Neural crest cell (in vitro differentiated cells): ENCODE measurements at regions not wholly inside any gene's neighbourhood (a gene's known extent, or its start where the extent isn't known, plus 50 kb on each side); places are given as distances from the start of the nearest gene placed in this dataset.

Experiments used
- DNase-seq: peaks from one replicate; pipeline ENCODE4 v3.0.0; 2021; ENCODE audit warnings: low read depth, mixed read lengths, low spot score
- H3K27ac Mint-ChIP-seq: one replicate; pipeline ENCODE4 v1.8.0; 2021; ENCODE audit warnings: mild to moderate bottlenecking, mixed read lengths; ENCODE audit not compliant: unreplicated experiment
- H3K27me3 Mint-ChIP-seq: 2 replicates; pipeline ENCODE4 v1.8.0; 2021; ENCODE audit warnings: low read depth, mild to moderate bottlenecking, mixed read lengths
- H3K36me3 Mint-ChIP-seq: 2 replicates; pipeline ENCODE4 v1.8.0; 2021; ENCODE audit warnings: low read depth, mild to moderate bottlenecking, mixed read lengths
- H3K4me1 Mint-ChIP-seq: 2 replicates; pipeline ENCODE4 v1.8.0; 2021; ENCODE audit warnings: mixed read lengths
- H3K4me3 Mint-ChIP-seq: one replicate; pipeline ENCODE4 v1.8.0; 2021; ENCODE audit warnings: mild to moderate bottlenecking, mixed read lengths
- H3K9me3 Mint-ChIP-seq: 2 replicates; pipeline ENCODE4 v1.8.0; 2021; ENCODE audit warnings: mixed read lengths
- TF ChIP-seq, protein P1 (sequence below): fragments of 200-600 bp; sonication (generic); conservative IDR thresholded peaks from 2 replicates; pipeline ENCODE4 v1.5.0; 2021; ENCODE audit warnings: antibody characterized with exemption, mild to moderate bottlenecking

DNA sequence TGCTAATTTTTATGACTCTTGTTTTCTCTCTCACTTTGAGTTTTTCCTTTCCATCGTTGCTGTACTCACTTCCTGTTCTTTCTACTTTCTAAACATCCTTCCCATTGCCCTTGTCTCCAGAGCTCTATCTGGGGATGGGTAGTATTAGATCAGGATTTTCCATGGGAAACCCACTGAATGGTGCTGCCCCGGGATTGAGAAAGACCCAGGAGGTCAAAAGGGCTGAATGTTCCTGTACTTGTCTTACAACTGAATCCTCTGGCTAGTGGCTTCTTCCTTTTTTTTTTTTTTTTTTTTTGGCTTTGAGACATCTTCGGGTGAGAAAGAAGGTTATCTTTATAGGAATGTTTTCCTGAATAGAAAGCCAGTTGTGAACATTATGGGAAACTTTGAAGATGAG is 364.8 kb upstream of the SLC14A2 start:
- Mint-ChIP-seq H3K4me1 (peaks cover 20% of the 10 kb centered on the region), H3K9me3 (no peaks in the 10 kb centered on the region), H3K27ac (no peak overlapping the region), H3K4me3 (no peak overlapping the region), H3K36me3 (no peaks in the 10 kb centered on the region), H3K27me3 (no peaks in the 10 kb centered on the region)
- TF ChIP-seq, protein P1, sequence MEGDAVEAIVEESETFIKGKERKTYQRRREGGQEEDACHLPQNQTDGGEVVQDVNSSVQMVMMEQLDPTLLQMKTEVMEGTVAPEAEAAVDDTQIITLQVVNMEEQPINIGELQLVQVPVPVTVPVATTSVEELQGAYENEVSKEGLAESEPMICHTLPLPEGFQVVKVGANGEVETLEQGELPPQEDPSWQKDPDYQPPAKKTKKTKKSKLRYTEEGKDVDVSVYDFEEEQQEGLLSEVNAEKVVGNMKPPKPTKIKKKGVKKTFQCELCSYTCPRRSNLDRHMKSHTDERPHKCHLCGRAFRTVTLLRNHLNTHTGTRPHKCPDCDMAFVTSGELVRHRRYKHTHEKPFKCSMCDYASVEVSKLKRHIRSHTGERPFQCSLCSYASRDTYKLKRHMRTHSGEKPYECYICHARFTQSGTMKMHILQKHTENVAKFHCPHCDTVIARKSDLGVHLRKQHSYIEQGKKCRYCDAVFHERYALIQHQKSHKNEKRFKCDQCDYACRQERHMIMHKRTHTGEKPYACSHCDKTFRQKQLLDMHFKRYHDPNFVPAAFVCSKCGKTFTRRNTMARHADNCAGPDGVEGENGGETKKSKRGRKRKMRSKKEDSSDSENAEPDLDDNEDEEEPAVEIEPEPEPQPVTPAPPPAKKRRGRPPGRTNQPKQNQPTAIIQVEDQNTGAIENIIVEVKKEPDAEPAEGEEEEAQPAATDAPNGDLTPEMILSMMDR: no peak
- DNase-seq: no peak

DNA sequence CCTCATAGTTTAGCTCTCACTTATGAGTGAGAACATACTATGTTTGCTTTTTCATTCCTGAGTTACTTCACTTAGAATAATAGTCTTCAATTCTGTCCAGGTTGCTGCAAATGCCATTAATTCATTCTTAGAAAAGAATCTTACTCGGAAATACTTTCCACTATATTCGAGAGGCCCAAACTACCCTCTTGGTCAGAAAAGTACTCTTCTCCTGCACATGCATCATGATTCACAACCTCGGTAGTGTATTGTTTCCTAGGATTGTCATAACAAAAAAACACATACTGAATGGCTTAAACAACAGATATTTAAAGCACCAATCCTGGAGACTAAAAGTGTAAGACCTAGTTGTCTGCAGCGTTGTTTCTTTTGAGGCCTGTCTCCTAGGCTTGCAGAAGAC is 364.0 kb upstream of the SLC14A2 start:
- H3K27me3 Mint-ChIP-seq: no peaks in the 10 kb centered on the region
- H3K4me3 Mint-ChIP-seq: no peak overlapping the region
- TF ChIP-seq, protein P1: no peak
- H3K9me3 Mint-ChIP-seq: no peaks in the 10 kb centered on the region
- H3K4me1 Mint-ChIP-seq: peaks cover 25% of the 10 kb centered on the region
- H3K36me3 Mint-ChIP-seq: no peaks in the 10 kb centered on the region
- H3K27ac Mint-ChIP-seq: no peak overlapping the region
- no peak for DNase-seq

DNA sequence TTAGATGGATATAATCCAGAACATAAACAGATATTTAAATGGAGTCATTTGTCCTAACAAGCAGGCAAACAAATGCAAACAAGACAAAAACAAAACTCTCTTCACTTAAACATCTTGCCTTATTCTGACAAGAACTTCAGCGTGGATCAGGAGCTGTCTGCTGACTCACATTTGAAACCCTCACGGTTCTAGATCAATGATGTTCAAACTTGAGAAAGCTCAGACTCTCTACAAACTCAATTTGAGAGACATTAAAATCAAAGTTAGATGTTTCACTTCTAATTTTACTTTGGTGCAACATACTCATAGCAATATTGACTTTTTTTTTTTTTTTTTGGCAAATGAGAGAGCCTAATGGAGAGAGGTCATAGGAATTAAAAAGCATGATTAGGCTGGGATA is 362.8 kb upstream of the SLC14A2 start:
- Mint-ChIP-seq H3K36me3 (no peaks in the 10 kb centered on the region), H3K4me3 (no peak overlapping the region), H3K9me3 (no peaks in the 10 kb centered on the region), H3K4me1 (peaks cover 26% of the 10 kb centered on the region), H3K27ac (no peak overlapping the region), H3K27me3 (no peaks in the 10 kb centered on the region)
- TF ChIP-seq, protein P1: no peak
- no peak for DNase-seq

DNA sequence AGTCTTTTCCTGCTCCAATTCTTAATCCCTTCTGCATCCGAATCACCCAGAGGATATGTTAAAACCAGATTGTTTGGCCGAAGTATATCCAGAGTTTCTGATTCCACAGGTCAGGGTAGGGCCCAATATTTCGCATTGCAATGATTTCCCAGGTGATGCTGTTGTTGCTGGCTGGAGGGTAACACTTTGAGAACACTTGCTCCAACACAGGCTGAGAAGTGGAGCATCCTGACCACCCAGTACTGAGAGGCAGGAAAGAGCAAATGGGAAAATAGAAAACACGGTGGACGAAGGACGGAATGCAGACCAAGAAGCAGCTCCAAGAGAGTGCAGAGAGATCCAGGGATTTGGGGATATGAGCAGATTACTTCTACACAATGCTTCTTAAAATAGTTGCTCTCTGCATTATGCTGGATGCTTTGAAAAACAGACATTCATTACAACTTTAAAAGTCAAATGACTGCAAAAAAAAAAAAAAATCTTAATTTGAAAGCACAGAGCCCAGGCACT is 362.2 kb upstream of the SLC14A2 start:
- no peak overlapping the region for H3K27ac Mint-ChIP-seq
- no peaks in the 10 kb centered on the region for H3K36me3 Mint-ChIP-seq
- TF ChIP-seq, protein P1: no peak
- no peaks in the 10 kb centered on the region for H3K9me3 Mint-ChIP-seq
- H3K27me3 Mint-ChIP-seq: no peaks in the 10 kb centered on the region
- no peak for DNase-seq
- H3K4me3 Mint-ChIP-seq: no peak overlapping the region
- peaks cover 26% of the 10 kb centered on the region for H3K4me1 Mint-ChIP-seq

DNA sequence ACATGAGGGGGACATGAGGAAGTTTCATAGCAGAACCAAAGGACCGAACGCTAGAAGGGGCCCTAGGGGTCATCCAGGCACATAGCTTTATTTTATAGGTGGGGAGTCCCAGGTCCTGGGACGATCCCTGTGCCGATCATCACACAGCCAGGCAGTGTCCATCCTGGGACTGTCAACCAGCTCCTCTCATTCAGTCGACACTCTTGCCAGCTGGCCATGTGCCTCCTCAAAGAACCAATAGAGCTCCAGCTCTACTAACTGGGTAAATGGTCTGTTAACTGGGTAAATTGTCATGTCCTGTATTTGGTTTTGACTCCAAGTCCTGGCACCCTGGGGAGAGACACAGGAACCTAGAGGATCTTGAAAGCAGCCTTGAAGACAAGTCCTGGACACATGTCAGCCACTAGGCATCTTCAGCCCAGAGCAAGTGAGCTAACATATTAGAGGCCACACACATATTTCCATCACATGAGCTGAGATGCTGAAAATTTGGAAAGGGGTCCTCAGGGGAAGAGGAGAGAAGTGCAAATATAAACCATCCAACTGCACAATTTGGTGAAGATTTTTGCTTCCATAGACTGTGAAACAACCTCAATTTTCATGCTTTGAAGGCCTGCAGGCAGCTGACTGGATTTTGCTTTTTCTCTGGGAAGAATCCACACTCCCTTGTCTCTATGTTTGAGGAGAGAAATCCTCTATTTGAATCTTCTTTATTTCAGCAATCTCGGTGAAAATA is 361.1 kb upstream of the SLC14A2 start:
- Mint-ChIP-seq H3K4me1 (peaks cover 26% of the 10 kb centered on the region), H3K36me3 (no peaks in the 10 kb centered on the region), H3K9me3 (no peaks in the 10 kb centered on the region), H3K4me3 (no peak overlapping the region), H3K27ac (no peak overlapping the region), H3K27me3 (no peaks in the 10 kb centered on the region)
- TF ChIP-seq, protein P1: no peak
- DNase-seq: no peak
